NB4 (cell line): ENCODE measurements at regions not wholly inside any gene's neighbourhood (a gene's known extent, or its start where the extent isn't known, plus 50 kb on each side); places are given as distances from the start of the nearest gene placed in this dataset.

Source experiments
- POLR2A ChIP-seq: IDR thresholded peaks from 2 replicates; pipeline ENCODE4 v1.6.1; 2011; ENCODE audit warnings: mild to moderate bottlenecking; ENCODE audit not compliant: insufficient read length; ENCODE audit errors: extremely low read depth
- TF ChIP-seq, protein P1 (sequence below): IDR thresholded peaks from one replicate; pipeline ENCODE4 v1.5.1; 2012; ENCODE audit warnings: low read depth, low read length

DNA sequence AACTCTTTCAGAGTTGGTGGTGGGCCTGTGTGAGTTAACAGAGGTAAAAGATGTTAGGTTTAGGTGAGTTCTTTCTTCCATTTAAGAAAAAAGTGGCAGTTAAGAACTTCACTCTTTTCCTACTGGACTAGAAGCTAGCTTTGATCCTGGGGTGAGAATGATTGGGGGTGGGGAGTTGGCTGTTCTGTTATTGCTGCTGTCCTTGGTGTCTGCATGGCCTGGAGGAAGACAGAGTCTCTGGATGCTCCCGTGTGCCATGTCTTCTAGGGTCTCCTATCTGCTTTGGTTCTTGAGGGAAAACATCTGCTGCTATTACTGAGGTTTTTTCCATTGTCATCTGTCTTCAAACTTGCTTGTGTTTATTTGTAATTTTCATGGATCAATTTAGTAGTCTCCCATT is 275.7 kb downstream of the HLX start:
- TF ChIP-seq, protein P1, sequence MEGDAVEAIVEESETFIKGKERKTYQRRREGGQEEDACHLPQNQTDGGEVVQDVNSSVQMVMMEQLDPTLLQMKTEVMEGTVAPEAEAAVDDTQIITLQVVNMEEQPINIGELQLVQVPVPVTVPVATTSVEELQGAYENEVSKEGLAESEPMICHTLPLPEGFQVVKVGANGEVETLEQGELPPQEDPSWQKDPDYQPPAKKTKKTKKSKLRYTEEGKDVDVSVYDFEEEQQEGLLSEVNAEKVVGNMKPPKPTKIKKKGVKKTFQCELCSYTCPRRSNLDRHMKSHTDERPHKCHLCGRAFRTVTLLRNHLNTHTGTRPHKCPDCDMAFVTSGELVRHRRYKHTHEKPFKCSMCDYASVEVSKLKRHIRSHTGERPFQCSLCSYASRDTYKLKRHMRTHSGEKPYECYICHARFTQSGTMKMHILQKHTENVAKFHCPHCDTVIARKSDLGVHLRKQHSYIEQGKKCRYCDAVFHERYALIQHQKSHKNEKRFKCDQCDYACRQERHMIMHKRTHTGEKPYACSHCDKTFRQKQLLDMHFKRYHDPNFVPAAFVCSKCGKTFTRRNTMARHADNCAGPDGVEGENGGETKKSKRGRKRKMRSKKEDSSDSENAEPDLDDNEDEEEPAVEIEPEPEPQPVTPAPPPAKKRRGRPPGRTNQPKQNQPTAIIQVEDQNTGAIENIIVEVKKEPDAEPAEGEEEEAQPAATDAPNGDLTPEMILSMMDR = no peak
- no peak for TF ChIP-seq POLR2A
